A673 (cell line): ENCODE measurements at regions not wholly inside any gene's neighbourhood (a gene's known extent, or its start where the extent isn't known, plus 50 kb on each side); places are given as distances from the start of the nearest gene placed in this dataset.

Source experiments
- BruUV-seq: library from RNA; stranded (reverse); fragments of 400-500 nt; replicated peaks from 2 replicates; lab custom pipeline; 2021; lab: Mats Ljungman, UMichigan
- CTCF ChIA-PET: fragments of 300-600 bp; sonication (Branson Sonifier 250); formaldehyde crosslinking; loops from one replicate; lab custom pipeline; 2022; ENCODE audit warnings: antibody characterized with exemption; lab: Charles Lee
- POLR2A ChIA-PET: fragments of 300-600 bp; sonication (Branson Sonifier 250); formaldehyde crosslinking; loops from one replicate; lab custom pipeline; 2022; ENCODE audit warnings: antibody characterized with exemption; ENCODE audit not compliant: low non-redundant PET; lab: Charles Lee
- DNase-seq: peaks from one replicate; pipeline ENCODE4 v3.0.0-alpha.2; 2015; ENCODE audit warnings: low spot score
- H3K27ac ChIP-seq: fragments of 200-600 bp; sonication (generic); 2 replicates; pipeline ENCODE4 v1.5.1; 2016; ENCODE audit warnings: mixed run types, low read depth, mild to moderate bottlenecking, mixed read lengths, antibody characterized with exemption, low read length; ENCODE audit not compliant: poor library complexity, severe bottlenecking
- H3K27me3 ChIP-seq: fragments of 200-600 bp; sonication (generic); replicated peaks from 2 replicates; pipeline ENCODE4 v1.6.1; 2017; ENCODE audit warnings: mixed run types, low read depth, mild to moderate bottlenecking, mixed read lengths, antibody characterized with exemption, low read length; ENCODE audit not compliant: insufficient read depth, poor library complexity
- H3K36me3 ChIP-seq: fragments of 200-600 bp; sonication (generic); 2 replicates; pipeline ENCODE4 v1.6.1; 2016; ENCODE audit warnings: mixed run types, mild to moderate bottlenecking, mixed read lengths, antibody characterized with exemption, low read length; ENCODE audit not compliant: insufficient read depth, poor library complexity, severe bottlenecking
- H3K4me1 ChIP-seq: fragments of 200-600 bp; sonication (generic); 2 replicates; pipeline ENCODE4 v1.6.1; 2017; ENCODE audit warnings: mixed run types, mild to moderate bottlenecking, mixed read lengths, antibody characterized with exemption, low read length; ENCODE audit not compliant: insufficient read depth, poor library complexity, severe bottlenecking
- H3K4me3 ChIP-seq: fragments of 200-600 bp; sonication (generic); 2 replicates; pipeline ENCODE4 v1.5.1; 2016; ENCODE audit warnings: low read depth, mixed run types, mild to moderate bottlenecking, mixed read lengths, low read length; ENCODE audit not compliant: poor library complexity, severe bottlenecking
- H3K9me3 ChIP-seq: fragments of 200-600 bp; sonication (generic); 2 replicates; pipeline ENCODE4 v1.6.1; 2016; ENCODE audit warnings: mixed run types, low read depth, mild to moderate bottlenecking, mixed read lengths, antibody characterized with exemption, low read length; ENCODE audit not compliant: poor library complexity, severe bottlenecking
- EZH2 ChIP-seq: fragments of 200-600 bp; sonication (generic); IDR thresholded peaks from 2 replicates; pipeline ENCODE4 v1.6.1; 2017; ENCODE audit warnings: borderline replicate concordance, low read depth, mild to moderate bottlenecking, mixed read lengths, antibody characterized with exemption, low read length; ENCODE audit not compliant: poor library complexity, severe bottlenecking
- intact Hi-C: fragments of 100-400 bp; cut with micrococcal nuclease; formaldehyde crosslinking; loops from one replicate; pipeline ENCODE4 v1.10.0; 2022; ENCODE audit not compliant: unreplicated experiment
- TF ChIP-seq, protein P1 (sequence below): fragments of 300-800, 200-600 bp; sonication (generic); conservative IDR thresholded peaks from 2 replicates; pipeline ENCODE4 v1.5.1; 2017; ENCODE audit warnings: low read depth, mild to moderate bottlenecking, antibody characterized with exemption, low read length, moderate library complexity, mixed read lengths

DNA sequence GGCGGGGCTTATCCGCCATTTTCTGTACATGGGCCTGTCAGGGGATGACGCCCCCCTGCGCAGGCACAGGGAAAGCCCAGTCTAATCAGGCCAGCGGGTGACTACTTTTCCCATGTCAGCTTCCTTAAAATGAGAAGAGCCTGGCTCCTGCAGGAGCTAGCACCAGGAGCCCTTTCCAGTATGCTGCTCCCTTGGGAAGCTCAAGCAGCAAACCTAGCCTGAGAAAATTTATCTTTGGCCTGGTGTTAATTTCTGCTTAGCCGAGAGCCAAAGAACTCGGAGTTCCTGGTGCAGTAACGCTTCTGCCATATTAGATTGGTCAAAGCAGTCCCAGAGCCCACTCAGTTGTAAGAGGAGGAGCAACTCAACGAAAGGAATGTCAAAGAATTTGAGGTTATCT lies 239.0 kb upstream of the PHYHIPL start:
- Histone ChIP-seq H3K4me3 (no peak overlapping the region), H3K27me3 (no peaks in the 10 kb centered on the region), H3K36me3 (no peaks in the 10 kb centered on the region), H3K27ac (no peak overlapping the region), H3K4me1 (no peaks in the 10 kb centered on the region), H3K9me3 (no peaks in the 10 kb centered on the region)
- ChIA-PET POLR2A (no interaction called here), CTCF (no interaction called here)
- TF ChIP-seq, protein P1, sequence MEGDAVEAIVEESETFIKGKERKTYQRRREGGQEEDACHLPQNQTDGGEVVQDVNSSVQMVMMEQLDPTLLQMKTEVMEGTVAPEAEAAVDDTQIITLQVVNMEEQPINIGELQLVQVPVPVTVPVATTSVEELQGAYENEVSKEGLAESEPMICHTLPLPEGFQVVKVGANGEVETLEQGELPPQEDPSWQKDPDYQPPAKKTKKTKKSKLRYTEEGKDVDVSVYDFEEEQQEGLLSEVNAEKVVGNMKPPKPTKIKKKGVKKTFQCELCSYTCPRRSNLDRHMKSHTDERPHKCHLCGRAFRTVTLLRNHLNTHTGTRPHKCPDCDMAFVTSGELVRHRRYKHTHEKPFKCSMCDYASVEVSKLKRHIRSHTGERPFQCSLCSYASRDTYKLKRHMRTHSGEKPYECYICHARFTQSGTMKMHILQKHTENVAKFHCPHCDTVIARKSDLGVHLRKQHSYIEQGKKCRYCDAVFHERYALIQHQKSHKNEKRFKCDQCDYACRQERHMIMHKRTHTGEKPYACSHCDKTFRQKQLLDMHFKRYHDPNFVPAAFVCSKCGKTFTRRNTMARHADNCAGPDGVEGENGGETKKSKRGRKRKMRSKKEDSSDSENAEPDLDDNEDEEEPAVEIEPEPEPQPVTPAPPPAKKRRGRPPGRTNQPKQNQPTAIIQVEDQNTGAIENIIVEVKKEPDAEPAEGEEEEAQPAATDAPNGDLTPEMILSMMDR = no peak
- no peak for TF ChIP-seq EZH2
- no TSS peak for BruUV-seq
- intact Hi-C loops = no loop called here
- DNase-seq = no peak

DNA sequence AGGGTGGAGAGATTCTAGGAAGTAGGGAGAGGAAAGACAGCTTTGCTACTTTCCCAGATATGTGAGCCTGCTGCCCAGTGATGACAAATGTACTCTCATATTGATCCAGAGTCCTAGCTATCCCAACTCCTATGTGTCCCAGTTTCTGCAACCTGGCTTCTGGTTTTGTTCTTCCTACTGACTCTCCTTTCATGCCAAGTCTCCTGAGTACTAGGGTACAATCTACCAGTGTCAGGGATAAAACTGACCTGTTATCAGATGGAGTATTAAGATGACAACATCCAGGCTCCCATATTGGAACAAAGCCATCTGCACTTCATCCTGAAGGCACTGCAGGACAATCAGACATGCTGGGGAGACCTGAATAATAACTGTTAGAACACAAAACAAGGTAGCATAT lies 233.7 kb upstream of the PHYHIPL start:
- no peak overlapping the region for H3K27ac ChIP-seq
- no peaks in the 10 kb centered on the region for H3K9me3 ChIP-seq
- TF ChIP-seq, protein P1 = no peak
- no peak for TF ChIP-seq EZH2
- POLR2A ChIA-PET = no interaction called here
- intact Hi-C loops = no loop called here
- H3K36me3 ChIP-seq = no peaks in the 10 kb centered on the region
- H3K4me1 ChIP-seq = no peaks in the 10 kb centered on the region
- CTCF ChIA-PET = no interaction called here
- BruUV-seq = no TSS peak
- H3K4me3 ChIP-seq = no peak overlapping the region
- H3K27me3 ChIP-seq = peaks cover 15% of the 10 kb centered on the region
- DNase-seq = no peak

DNA sequence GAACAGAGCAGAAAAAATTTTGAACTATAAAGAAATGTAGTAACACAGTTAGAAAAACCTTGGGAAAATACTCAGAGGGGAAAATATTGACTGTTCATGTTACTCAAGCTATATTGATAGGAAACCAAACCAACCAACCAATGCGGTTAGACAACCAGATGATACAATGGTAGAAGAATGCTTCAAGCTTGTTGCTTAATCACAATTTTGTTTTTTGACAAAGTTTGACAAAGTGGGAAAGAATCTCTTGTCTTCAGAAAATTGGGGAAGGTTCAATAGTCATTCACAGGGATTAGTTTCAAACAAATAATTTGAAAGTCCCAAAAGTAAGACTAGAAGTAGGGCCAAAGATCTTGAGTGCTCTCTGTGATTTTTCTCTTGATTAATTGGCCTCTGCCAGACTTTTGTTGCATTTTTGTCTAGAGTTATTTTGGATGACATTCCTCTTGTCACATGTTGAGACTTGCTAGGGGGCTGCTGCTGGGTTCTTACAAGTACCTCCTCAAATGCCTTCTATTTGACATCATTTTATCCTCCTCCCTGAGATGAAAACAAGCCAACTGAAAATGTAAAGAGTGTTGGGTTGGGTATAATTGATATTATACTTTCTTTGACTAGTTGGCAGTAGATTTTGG lies 233.1 kb upstream of the PHYHIPL start:
- no peaks in the 10 kb centered on the region for H3K4me1 ChIP-seq
- no peak for DNase-seq
- H3K27ac ChIP-seq = no peak overlapping the region
- POLR2A ChIA-PET = no interaction called here
- no peaks in the 10 kb centered on the region for H3K36me3 ChIP-seq
- intact Hi-C loops = no loop called here
- peaks cover 16% of the 10 kb centered on the region for H3K27me3 ChIP-seq
- TF ChIP-seq EZH2 = no peak
- TF ChIP-seq, protein P1 = no peak
- no peak overlapping the region for H3K4me3 ChIP-seq
- H3K9me3 ChIP-seq = no peaks in the 10 kb centered on the region
- CTCF ChIA-PET = no interaction called here
- no TSS peak for BruUV-seq
